ENCODE measurements at regions not wholly inside any gene's neighbourhood (a gene's known extent, or its start where the extent isn't known, plus 50 kb on each side); places are given as distances from the start of the nearest gene placed in this dataset.

GRCh38 chr1:30339866-30340265 lies 383.5 kb downstream of the MATN1 start:
- Histone ChIP-seq H3K27me3 (no peaks in the 10 kb centered on the region), H3K27ac (no peak overlapping the region), H3K9me3 (peaks cover 0 to 11% of the 10 kb centered on the region in 2 donors), H3K4me1 (no peaks in the 10 kb centered on the region), H3K36me3 (no peaks in the 10 kb centered on the region), H3K4me3 (no peak overlapping the region)
- DNase-seq (ENCODE audit: low spot score in 2 of 2), result peak in 1 of 2 donors; percentile 24
- TF ChIP-seq, protein P1, sequence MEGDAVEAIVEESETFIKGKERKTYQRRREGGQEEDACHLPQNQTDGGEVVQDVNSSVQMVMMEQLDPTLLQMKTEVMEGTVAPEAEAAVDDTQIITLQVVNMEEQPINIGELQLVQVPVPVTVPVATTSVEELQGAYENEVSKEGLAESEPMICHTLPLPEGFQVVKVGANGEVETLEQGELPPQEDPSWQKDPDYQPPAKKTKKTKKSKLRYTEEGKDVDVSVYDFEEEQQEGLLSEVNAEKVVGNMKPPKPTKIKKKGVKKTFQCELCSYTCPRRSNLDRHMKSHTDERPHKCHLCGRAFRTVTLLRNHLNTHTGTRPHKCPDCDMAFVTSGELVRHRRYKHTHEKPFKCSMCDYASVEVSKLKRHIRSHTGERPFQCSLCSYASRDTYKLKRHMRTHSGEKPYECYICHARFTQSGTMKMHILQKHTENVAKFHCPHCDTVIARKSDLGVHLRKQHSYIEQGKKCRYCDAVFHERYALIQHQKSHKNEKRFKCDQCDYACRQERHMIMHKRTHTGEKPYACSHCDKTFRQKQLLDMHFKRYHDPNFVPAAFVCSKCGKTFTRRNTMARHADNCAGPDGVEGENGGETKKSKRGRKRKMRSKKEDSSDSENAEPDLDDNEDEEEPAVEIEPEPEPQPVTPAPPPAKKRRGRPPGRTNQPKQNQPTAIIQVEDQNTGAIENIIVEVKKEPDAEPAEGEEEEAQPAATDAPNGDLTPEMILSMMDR (IDR thresholded peaks at IDR 0.05), result no peak
- intact Hi-C loops (cut with DNase I), result no loop called here

- DNase-seq (ENCODE audit: low spot score in 2 of 2), result no peak
- H3K9me3 ChIP-seq, result peaks cover 0 to 3% of the 10 kb centered on the region in 2 donors
- no peaks in the 10 kb centered on the region for H3K4me1 ChIP-seq
- H3K4me3 ChIP-seq, result no peak overlapping the region
- intact Hi-C loops (cut with DNase I), result no loop called here
- TF ChIP-seq, protein P1 (IDR thresholded peaks at IDR 0.05), result no peak
- no peaks in the 10 kb centered on the region for H3K27me3 ChIP-seq
- H3K36me3 ChIP-seq, result no peaks in the 10 kb centered on the region
- H3K27ac ChIP-seq, result no peak overlapping the region
These were observed 384.6 kb downstream of the MATN1 start for GRCh38 chr1:30338765-30339164.

GRCh38 chr1:30337324-30337620 lies 386.1 kb downstream of the MATN1 start:
- Histone ChIP-seq H3K27me3 (no peaks in the 10 kb centered on the region), H3K9me3 (no peaks in the 10 kb centered on the region), H3K36me3 (no peaks in the 10 kb centered on the region), H3K27ac (no peak overlapping the region), H3K4me1 (no peaks in the 10 kb centered on the region), H3K4me3 (no peak overlapping the region)
- intact Hi-C loops (cut with DNase I), result no loop called here
- TF ChIP-seq, protein P1 (IDR thresholded peaks at IDR 0.05), result no peak
- peak in 1 of 2 donors; percentile 16 for DNase-seq (ENCODE audit: low spot score in 2 of 2)

DNA sequence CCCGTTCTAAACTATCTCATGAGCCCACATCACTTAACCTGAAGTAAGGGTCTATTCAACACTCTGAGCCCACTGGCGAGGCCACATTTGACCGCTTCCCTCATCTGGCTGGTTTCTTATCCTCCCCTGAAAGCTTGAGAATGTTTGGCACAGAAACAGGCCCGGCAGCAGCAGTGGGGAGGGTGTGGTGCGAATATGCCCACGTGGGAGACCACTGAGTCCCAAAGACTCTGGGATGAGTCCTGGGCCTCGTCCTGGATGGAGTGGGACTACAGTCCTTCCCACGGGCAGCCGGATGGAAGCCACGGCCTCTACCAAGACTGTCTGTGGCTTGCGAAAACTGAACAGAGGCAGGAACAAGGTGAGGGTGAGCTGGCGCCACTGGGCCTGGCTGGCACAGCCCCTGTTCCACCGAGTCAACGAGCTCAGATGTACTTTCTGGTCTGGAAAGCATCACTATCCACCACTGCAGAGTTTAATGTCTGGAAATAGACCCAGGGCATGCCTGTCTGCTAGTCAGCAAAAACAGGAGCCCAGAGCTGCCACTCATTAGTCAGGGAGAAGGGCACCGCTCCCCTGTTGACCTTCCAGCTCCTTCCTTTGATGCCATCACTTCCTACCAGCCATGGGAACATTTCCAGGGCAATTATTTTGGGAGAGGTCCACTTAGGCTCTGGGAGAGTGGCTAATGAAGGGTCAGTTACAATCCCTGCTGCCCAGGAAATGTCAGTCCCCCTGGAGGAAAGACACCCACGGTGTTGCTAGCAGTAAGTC lies 386.6 kb downstream of the MATN1 start:
- no peaks in the 10 kb centered on the region for H3K4me1 ChIP-seq
- intact Hi-C loops (cut with DNase I), result no loop called here
- TF ChIP-seq, protein P1 (IDR thresholded peaks at IDR 0.05), result no peak

DNA sequence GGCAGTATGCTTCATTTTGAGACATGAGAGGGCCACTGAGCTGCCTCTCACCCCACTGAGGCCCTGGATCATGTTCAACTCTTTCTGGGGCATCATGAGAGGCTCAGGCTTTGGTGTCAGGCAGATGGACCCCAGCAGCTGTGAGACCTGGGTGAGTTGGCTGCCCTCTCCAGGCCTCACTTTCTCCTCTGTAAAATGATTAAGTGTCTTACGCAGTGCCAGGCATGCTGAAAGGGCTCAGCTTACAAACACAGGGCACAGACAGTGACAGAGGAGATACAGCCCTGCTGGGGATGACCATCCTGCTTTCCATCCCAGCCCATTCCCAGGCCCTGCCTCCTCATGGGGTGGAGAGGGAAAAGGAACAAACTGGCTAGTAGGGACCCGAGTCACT lies 387.4 kb downstream of the MATN1 start:
- H3K36me3 ChIP-seq, result no peaks in the 10 kb centered on the region
- intact Hi-C loops (cut with DNase I), result no loop called here
- H3K4me3 ChIP-seq, result no peak overlapping the region
- no peaks in the 10 kb centered on the region for H3K4me1 ChIP-seq
- peak in 1 of 2 donors; percentile 25 for DNase-seq (ENCODE audit: low spot score in 2 of 2)
- TF ChIP-seq, protein P1 (IDR thresholded peaks at IDR 0.05), result no peak
- H3K27me3 ChIP-seq, result no peaks in the 10 kb centered on the region
- H3K9me3 ChIP-seq, result no peaks in the 10 kb centered on the region
- H3K27ac ChIP-seq, result no peak overlapping the region

More for the DNA sequence above, 386.6 kb downstream of the MATN1 start:
- H3K9me3 ChIP-seq, result no peaks in the 10 kb centered on the region
- H3K27ac ChIP-seq, result no peak overlapping the region
- DNase-seq (ENCODE audit: low spot score in 2 of 2), result peak in 1 of 2 donors; percentile 24
- no peak overlapping the region for H3K4me3 ChIP-seq
- H3K27me3 ChIP-seq, result no peaks in the 10 kb centered on the region
- H3K36me3 ChIP-seq, result no peaks in the 10 kb centered on the region
